GM19240 (cell line): ENCODE measurements at regions not wholly inside any gene's neighbourhood (a gene's known extent, or its start where the extent isn't known, plus 50 kb on each side); places are given as distances from the start of the nearest gene placed in this dataset.

Experiments used
- DNase-seq: peaks from one replicate; pipeline ENCODE4 v3.0.0; 2011; ENCODE audit warnings: low spot score; ENCODE audit not compliant: insufficient read length

- DNase-seq, result no peak
These were observed 263.5 kb downstream of the EPHA4 start for GRCh38 chr2:221308507-221309066.

GRCh38 chr2:221309892-221310583, 262.1 kb downstream of the EPHA4 start:
- no peak for DNase-seq

GRCh38 chr2:221310730-221311129, 261.4 kb downstream of the EPHA4 start:
- DNase-seq, result no peak

- DNase-seq, result no peak
These were observed 259.5 kb downstream of the EPHA4 start for GRCh38 chr2:221312634-221313033.

- no peak for DNase-seq
These were observed 257.3 kb downstream of the EPHA4 start for GRCh38 chr2:221314786-221315185.

GRCh38 chr2:221318376-221319130, 253.6 kb downstream of the EPHA4 start:
- no peak for DNase-seq

GRCh38 chr2:221322741-221323140, 249.4 kb downstream of the EPHA4 start:
- DNase-seq, result no peak

- no peak for DNase-seq
These were observed 248.6 kb downstream of the EPHA4 start for GRCh38 chr2:221323513-221323912.

- no peak for DNase-seq
These were observed 241.7 kb downstream of the EPHA4 start for GRCh38 chr2:221330436-221330835.

GRCh38 chr2:221334481-221335218, 237.5 kb downstream of the EPHA4 start:
- DNase-seq, result no peak

- DNase-seq, result no peak
These were observed 236.8 kb downstream of the EPHA4 start for GRCh38 chr2:221335219-221335752.

- DNase-seq, result no peak
These were observed 235.1 kb downstream of the EPHA4 start for GRCh38 chr2:221336967-221337366.

- DNase-seq, result no peak
These were observed 234.0 kb downstream of the EPHA4 start for GRCh38 chr2:221337957-221338685.

GRCh38 chr2:221342388-221342787, 229.7 kb downstream of the EPHA4 start:
- no peak for DNase-seq

GRCh38 chr2:221343524-221343923, 228.6 kb downstream of the EPHA4 start:
- DNase-seq, result no peak

- no peak for DNase-seq
These were observed 226.6 kb downstream of the EPHA4 start for GRCh38 chr2:221345516-221345915.

- no peak for DNase-seq
These were observed 225.7 kb downstream of the EPHA4 start for GRCh38 chr2:221346411-221346810.

GRCh38 chr2:221347471-221347870, 224.6 kb downstream of the EPHA4 start:
- DNase-seq, result no peak

GRCh38 chr2:221350616-221351015, 221.5 kb downstream of the EPHA4 start:
- no peak for DNase-seq

- no peak for DNase-seq
These were observed 218.9 kb downstream of the EPHA4 start for GRCh38 chr2:221353201-221353600.

- no peak for DNase-seq
These were observed 211.8 kb downstream of the EPHA4 start for GRCh38 chr2:221360312-221360711.
